ENCODE measurements at regions not wholly inside any gene's neighbourhood (a gene's known extent, or its start where the extent isn't known, plus 50 kb on each side); places are given as distances from the start of the nearest gene placed in this dataset.

- TF ChIP-seq CTCF (IDR thresholded peaks at IDR 0.05) (no peak), POLR2AphosphoS5 (IDR thresholded peaks at IDR 0.05; ENCODE audit: low read depth, low read length) (no peak), TCF12 (IDR thresholded peaks at IDR 0.05) (no peak), TAF1 (IDR thresholded peaks at IDR 0.05; ENCODE audit: borderline replicate concordance, low read depth, low read length) (no peak), USF2 (IDR thresholded peaks at IDR 0.05; ENCODE audit: borderline replicate concordance, low read depth, low read length) (no peak), REST (IDR thresholded peaks at IDR 0.05; ENCODE audit: low read depth, low read length) (no peak), TEAD4 (IDR thresholded peaks at IDR 0.05; ENCODE audit: borderline replicate concordance, insufficient read depth) (no peak), RAD21 (IDR thresholded peaks at IDR 0.05; ENCODE audit: low read length) (no peak), RFX5 (IDR thresholded peaks at IDR 0.05; ENCODE audit: low read length) (no peak), CHD2 (IDR thresholded peaks at IDR 0.05; ENCODE audit: low read length, partially characterized antibody) (no peak), NFIC (IDR thresholded peaks at IDR 0.05; ENCODE audit: borderline replicate concordance) (no peak)
These were observed 767.0 kb downstream of the OTOL1 start for GRCh38 chr3:162263596-162263995.
